Lower lobe of right lung (tissue), 2 donors: ENCODE measurements at regions not wholly inside any gene's neighbourhood (a gene's known extent, or its start where the extent isn't known, plus 50 kb on each side); places are given as distances from the start of the nearest gene placed in this dataset.
"Not testable (repeated sequence)": the region's sequence is repeated elsewhere in the genome, so short reads cannot be mapped to it uniquely, and the experiment has no call there.

ENCODE experiments used
- ATAC-seq, 2 donors: fragments of 200-7000 bp; cut with Tn5 transposase; one replicate each; pipeline ENCODE4 v1.9.1; 2020 to 2022; ENCODE audit warnings: mild to moderate bottlenecking in 2 of 2, moderate library complexity in 2 of 2
- DNase-seq: peaks from one replicate; pipeline ENCODE4 v3.0.0-alpha.2; 2020
- H3K27ac ChIP-seq: fragments of 200-600 bp; one replicate; pipeline ENCODE4 v1.8.0; 2022
- H3K27me3 ChIP-seq: fragments of 200-600 bp; one replicate; pipeline ENCODE4 v1.8.0; 2022; ENCODE audit warnings: low read depth
- H3K36me3 ChIP-seq: fragments of 200-600 bp; one replicate; pipeline ENCODE4 v1.8.0; 2022; ENCODE audit warnings: mild to moderate bottlenecking
- H3K4me1 ChIP-seq: fragments of 200-600 bp; one replicate; pipeline ENCODE4 v1.8.0; 2022
- H3K4me3 ChIP-seq: fragments of 200-600 bp; one replicate; pipeline ENCODE4 v1.8.0; 2022; ENCODE audit warnings: mild to moderate bottlenecking
- H3K9me3 ChIP-seq: fragments of 200-600 bp; one replicate; pipeline ENCODE4 v1.8.0; 2022
- intact Hi-C: fragments of 100-400 bp; cut with DNase I; formaldehyde crosslinking; loops from one replicate; pipeline ENCODE4 v1.11.0; 2022
- TF ChIP-seq, protein P1 (sequence below): fragments of 200-600 bp; IDR thresholded peaks from one replicate; pipeline ENCODE4 v1.8.0; 2022; ENCODE audit warnings: antibody characterized with exemption, mild to moderate bottlenecking
- donor health status: DM: no; HTN: yes; CAD: no; lungs with severe emphysema.

GRCh38 chr10:95137990-95138625 lies 55.9 kb upstream of the ACSM6 start:
- H3K9me3 ChIP-seq, intact Hi-C loops, H3K4me1 ChIP-seq, H3K36me3 ChIP-seq, H3K27ac ChIP-seq, ATAC-seq, H3K27me3 ChIP-seq, DNase-seq, H3K4me3 ChIP-seq: not testable (repeated sequence)

GRCh38 chr10:95134490-95134889 lies 59.5 kb upstream of the ACSM6 start:
- Histone ChIP-seq H3K36me3 (no peaks in the 10 kb centered on the region), H3K4me3 (no peak overlapping the region), H3K27me3 (no peaks in the 10 kb centered on the region), H3K9me3 (no peaks in the 10 kb centered on the region), H3K4me1 (peaks cover 4% of the 10 kb centered on the region), H3K27ac (no peak overlapping the region)
- DNase-seq (no peak), ATAC-seq (no peak)
- intact Hi-C loops, result no loop called here
- TF ChIP-seq, protein P1, sequence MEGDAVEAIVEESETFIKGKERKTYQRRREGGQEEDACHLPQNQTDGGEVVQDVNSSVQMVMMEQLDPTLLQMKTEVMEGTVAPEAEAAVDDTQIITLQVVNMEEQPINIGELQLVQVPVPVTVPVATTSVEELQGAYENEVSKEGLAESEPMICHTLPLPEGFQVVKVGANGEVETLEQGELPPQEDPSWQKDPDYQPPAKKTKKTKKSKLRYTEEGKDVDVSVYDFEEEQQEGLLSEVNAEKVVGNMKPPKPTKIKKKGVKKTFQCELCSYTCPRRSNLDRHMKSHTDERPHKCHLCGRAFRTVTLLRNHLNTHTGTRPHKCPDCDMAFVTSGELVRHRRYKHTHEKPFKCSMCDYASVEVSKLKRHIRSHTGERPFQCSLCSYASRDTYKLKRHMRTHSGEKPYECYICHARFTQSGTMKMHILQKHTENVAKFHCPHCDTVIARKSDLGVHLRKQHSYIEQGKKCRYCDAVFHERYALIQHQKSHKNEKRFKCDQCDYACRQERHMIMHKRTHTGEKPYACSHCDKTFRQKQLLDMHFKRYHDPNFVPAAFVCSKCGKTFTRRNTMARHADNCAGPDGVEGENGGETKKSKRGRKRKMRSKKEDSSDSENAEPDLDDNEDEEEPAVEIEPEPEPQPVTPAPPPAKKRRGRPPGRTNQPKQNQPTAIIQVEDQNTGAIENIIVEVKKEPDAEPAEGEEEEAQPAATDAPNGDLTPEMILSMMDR, result no peak

- Histone ChIP-seq H3K4me1 (peaks cover 4% of the 10 kb centered on the region), H3K36me3 (no peaks in the 10 kb centered on the region), H3K4me3 (no peak overlapping the region), H3K27me3 (no peaks in the 10 kb centered on the region), H3K27ac (no peak overlapping the region), H3K9me3 (no peaks in the 10 kb centered on the region)
- DNase-seq (no peak), ATAC-seq (no peak)
- TF ChIP-seq, protein P1, result no peak
- intact Hi-C loops, result no loop called here
These were observed 60.0 kb upstream of the ACSM6 start for GRCh38 chr10:95133997-95134396.

DNA sequence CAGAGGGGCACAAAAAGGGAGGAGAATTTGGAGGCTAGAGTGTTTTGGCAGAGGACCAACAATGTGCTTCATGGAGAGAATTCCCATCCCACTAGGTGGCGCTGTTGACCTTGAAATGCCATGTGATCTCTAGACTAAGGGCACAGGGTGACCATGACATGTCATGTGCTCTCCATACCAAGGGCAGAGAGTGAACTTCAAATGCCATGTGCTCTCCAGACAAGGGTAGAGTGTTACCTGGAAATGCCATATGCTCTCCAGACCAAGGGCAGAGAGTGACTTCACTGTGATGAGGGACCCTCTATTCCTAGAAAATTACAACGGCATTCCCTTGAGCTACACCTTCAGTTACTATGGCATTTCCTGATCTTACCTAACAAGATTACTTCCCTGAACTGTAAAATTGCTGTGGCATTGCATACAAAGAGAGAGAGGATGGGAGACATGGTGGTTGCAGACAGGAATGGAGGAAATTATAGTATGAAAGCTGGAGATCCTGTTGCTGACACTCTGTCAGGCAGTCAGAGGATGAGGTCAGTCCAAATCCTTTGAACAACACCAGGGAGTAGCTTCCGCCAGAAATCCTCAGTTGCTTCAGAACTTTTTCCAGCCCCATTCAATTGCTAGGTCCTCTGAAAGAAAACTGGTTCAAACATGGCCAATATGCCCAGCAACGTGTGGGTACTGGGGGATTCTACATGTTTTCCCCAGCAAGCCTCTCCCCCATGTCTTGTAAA lies 60.9 kb upstream of the ACSM6 start:
- DNase-seq, result peak; percentile 74
- peaks cover 4% of the 10 kb centered on the region for H3K4me1 ChIP-seq
- H3K4me3 ChIP-seq, result no peak overlapping the region
- TF ChIP-seq, protein P1, result peak; percentile 83
- ATAC-seq, result peak; percentile 93
- H3K36me3 ChIP-seq, result no peaks in the 10 kb centered on the region
- intact Hi-C loops, result no loop called here
- H3K27me3 ChIP-seq, result no peaks in the 10 kb centered on the region
- H3K9me3 ChIP-seq, result no peaks in the 10 kb centered on the region
- no peak overlapping the region for H3K27ac ChIP-seq

- H3K27ac ChIP-seq, H3K9me3 ChIP-seq, H3K4me1 ChIP-seq, DNase-seq, intact Hi-C loops, H3K36me3 ChIP-seq, ATAC-seq, H3K4me3 ChIP-seq, H3K27me3 ChIP-seq: not testable (repeated sequence)
These were observed 61.1 kb upstream of the CYP2C8 start for GRCh38 chr10:95130429-95130828.

DNA sequence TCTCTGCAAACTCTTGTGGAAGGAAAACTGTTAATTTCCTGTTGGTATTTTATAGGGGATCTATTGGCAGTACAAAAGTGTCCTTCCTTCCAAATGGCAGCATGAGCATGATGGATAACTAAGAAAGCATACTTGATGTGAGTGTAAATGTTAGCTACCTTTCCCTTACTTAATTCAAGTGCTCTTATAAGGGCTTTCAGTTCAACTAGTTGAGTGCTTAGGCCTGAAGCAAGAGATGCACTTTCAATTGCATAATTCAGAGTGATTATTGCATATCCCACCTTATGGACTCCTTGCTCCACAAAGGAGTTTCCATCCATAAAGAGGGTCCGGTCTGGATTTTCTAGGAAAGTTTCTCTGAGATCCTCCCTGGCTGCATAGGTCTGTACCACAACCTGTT lies 56.3 kb upstream of the CYP2C8 start:
- TF ChIP-seq, protein P1, result no peak
- ATAC-seq, result peak; percentile 51 to 77
- DNase-seq, result no peak
- Histone ChIP-seq H3K9me3 (no peaks in the 10 kb centered on the region), H3K36me3 (no peaks in the 10 kb centered on the region), H3K27ac (no peak overlapping the region), H3K4me1 (no peaks in the 10 kb centered on the region), H3K4me3 (no peak overlapping the region), H3K27me3 (no peaks in the 10 kb centered on the region)
- intact Hi-C loops, result no loop called here
